Natural killer cell (primary cell): ENCODE measurements at regions not wholly inside any gene's neighbourhood (a gene's known extent, or its start where the extent isn't known, plus 50 kb on each side); places are given as distances from the start of the nearest gene placed in this dataset.
"Not testable (repeated sequence)": the region's sequence is repeated elsewhere in the genome, so short reads cannot be mapped to it uniquely, and the experiment has no call there.

Experiments used
- ATAC-seq, 3 donors: fragments of 150-1000 bp in 2 of 3; fragments of 200-7000 bp in 1 of 3; cut with Tn5 transposase; 1 replicate in 1 of 3; 2 replicates in 2 of 3; pipeline ENCODE4 v1.10.0; 2021; ENCODE audit warnings: mild to moderate bottlenecking in 2 of 3, moderate library complexity in 2 of 3
- DNase-seq, 2 donors: peaks; one replicate each; pipeline versions ENCODE4 v3.0.0 to v3.0.0-alpha.2; 2013 to 2021; ENCODE audit warnings: mixed read lengths in 1 of 2
- H3K27ac ChIP-seq: one replicate; pipeline ENCODE4 v1.5.1; 2013; ENCODE audit warnings: mild to moderate bottlenecking, low read length
- H3K27me3 ChIP-seq: one replicate; pipeline ENCODE4 v1.6.1; 2013; ENCODE audit warnings: low read length; ENCODE audit not compliant: control insufficient read depth, insufficient read depth
- H3K36me3 ChIP-seq: one replicate; pipeline ENCODE4 v1.6.1; 2013; ENCODE audit warnings: low read length; ENCODE audit not compliant: control insufficient read depth, insufficient read depth
- H3K4me1 ChIP-seq: one replicate; pipeline ENCODE4 v1.6.1; 2013; ENCODE audit warnings: low read length; ENCODE audit not compliant: control insufficient read depth, insufficient read depth
- H3K4me3 ChIP-seq: one replicate; pipeline ENCODE4 v1.5.1; 2013; ENCODE audit warnings: low read length
- H3K9me3 ChIP-seq: one replicate; pipeline ENCODE4 v1.6.1; 2013; ENCODE audit warnings: low read length; ENCODE audit not compliant: control insufficient read depth, insufficient read depth
- H3K27ac Mint-ChIP-seq, 2 donors: one replicate each; pipeline ENCODE4 v1.8.0; 2022; ENCODE audit warnings: mild to moderate bottlenecking in 2 of 2, mixed read lengths in 2 of 2, moderate library complexity in 1 of 2
- H3K27me3 Mint-ChIP-seq, 2 donors: one replicate each; pipeline ENCODE4 v1.8.0; 2022; ENCODE audit warnings: low read depth in 2 of 2, mixed read lengths in 2 of 2
- H3K36me3 Mint-ChIP-seq: one replicate; pipeline ENCODE4 v1.8.0; 2022; ENCODE audit warnings: mixed read lengths
- H3K4me1 Mint-ChIP-seq, 2 donors: one replicate each; pipeline ENCODE4 v1.8.0; 2022; ENCODE audit warnings: mixed read lengths in 2 of 2
- H3K4me3 Mint-ChIP-seq: one replicate; pipeline ENCODE4 v1.8.0; 2022; ENCODE audit warnings: mild to moderate bottlenecking, moderate library complexity, mixed read lengths
- H3K9me3 Mint-ChIP-seq, 2 donors: one replicate each; pipeline ENCODE4 v1.8.0; 2022; ENCODE audit warnings: mixed read lengths in 2 of 2
- WGBS: methylation state at CpG from one replicate; pipeline ENCODE4 v1.1.7; 2013; ENCODE audit warnings: missing lambda C conversion rate; ENCODE audit not compliant: insufficient coverage; 5-methylcytosine and 5-hydroxymethylcytosine counted together
- intact Hi-C: fragments of 100-400 bp; cut with micrococcal nuclease; formaldehyde crosslinking; loops from one replicate; pipeline ENCODE4 v1.14.2; 2022
- TF ChIP-seq, protein P1 (sequence below): fragments of 200-600 bp; IDR thresholded peaks from one replicate; pipeline ENCODE4 v1.8.0; 2022; ENCODE audit warnings: antibody characterized with exemption

DNA sequence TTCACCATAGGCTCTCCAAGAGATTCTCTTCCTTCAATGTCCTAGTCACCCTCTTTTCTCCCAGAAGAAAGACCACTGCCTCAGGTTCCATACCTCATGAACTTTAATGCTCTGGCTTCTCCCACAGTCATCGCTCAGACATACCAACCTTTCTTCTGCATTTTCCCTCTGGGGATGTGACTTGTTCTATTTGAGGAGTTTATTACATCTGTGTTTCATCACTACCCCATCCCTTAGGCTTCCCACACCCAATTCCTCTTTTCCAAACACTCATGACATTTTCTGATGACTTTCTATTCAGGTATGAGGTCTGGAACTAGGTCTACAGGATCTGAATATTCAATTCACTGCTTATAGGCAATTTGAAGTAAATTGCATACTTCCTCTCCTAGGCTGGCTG, 298.6 kb upstream of the MAP2 start:
- TF ChIP-seq, protein P1, sequence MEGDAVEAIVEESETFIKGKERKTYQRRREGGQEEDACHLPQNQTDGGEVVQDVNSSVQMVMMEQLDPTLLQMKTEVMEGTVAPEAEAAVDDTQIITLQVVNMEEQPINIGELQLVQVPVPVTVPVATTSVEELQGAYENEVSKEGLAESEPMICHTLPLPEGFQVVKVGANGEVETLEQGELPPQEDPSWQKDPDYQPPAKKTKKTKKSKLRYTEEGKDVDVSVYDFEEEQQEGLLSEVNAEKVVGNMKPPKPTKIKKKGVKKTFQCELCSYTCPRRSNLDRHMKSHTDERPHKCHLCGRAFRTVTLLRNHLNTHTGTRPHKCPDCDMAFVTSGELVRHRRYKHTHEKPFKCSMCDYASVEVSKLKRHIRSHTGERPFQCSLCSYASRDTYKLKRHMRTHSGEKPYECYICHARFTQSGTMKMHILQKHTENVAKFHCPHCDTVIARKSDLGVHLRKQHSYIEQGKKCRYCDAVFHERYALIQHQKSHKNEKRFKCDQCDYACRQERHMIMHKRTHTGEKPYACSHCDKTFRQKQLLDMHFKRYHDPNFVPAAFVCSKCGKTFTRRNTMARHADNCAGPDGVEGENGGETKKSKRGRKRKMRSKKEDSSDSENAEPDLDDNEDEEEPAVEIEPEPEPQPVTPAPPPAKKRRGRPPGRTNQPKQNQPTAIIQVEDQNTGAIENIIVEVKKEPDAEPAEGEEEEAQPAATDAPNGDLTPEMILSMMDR: no peak
- WGBS: 86% methylated on average over 1 of the region's 1 CpG

DNA sequence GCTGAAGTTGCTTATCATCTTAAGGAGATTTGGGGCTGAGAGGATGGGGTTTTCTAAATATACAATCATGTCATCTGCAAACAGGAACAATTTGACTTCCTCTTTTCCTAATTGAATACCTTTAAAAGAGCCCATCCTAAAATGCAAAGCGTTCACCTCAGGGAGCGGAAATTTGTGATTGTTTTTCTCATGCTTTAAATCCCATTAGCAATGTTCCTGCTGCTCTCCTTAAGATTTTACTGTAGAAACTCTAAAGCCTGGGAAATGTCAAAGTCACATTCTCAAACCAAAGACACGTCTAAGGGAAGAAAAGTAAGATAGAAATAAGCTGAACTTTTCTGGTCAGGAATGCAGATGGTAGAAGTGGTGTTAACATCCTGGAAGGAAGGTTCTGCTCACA, 285.8 kb upstream of the MAP2 start:
- H3K36me3 Mint-ChIP-seq: no peaks in the 10 kb centered on the region
- H3K4me1 ChIP-seq: no peaks in the 10 kb centered on the region
- no peak overlapping the region for H3K4me3 Mint-ChIP-seq
- no peak overlapping the region for H3K4me3 ChIP-seq
- no peaks in the 10 kb centered on the region for H3K27me3 Mint-ChIP-seq
- no peak for ATAC-seq
- TF ChIP-seq, protein P1: no peak
- H3K27ac ChIP-seq: no peak overlapping the region
- no peak for DNase-seq
- peaks cover 2 to 9% of the 10 kb centered on the region in 2 donors for H3K9me3 Mint-ChIP-seq
- 83% methylated on average over 3 of the region's 3 CpGs for WGBS
- H3K4me1 Mint-ChIP-seq: no peaks in the 10 kb centered on the region
- no peaks in the 10 kb centered on the region for H3K9me3 ChIP-seq
- no peaks in the 10 kb centered on the region for H3K36me3 ChIP-seq
- H3K27ac Mint-ChIP-seq: no peak overlapping the region
- intact Hi-C loops: no loop called here
- no peaks in the 10 kb centered on the region for H3K27me3 ChIP-seq

More for the DNA sequence above, 298.6 kb upstream of the MAP2 start:
- Histone ChIP-seq H3K27ac (no peak overlapping the region), H3K36me3 (no peaks in the 10 kb centered on the region), H3K9me3 (no peaks in the 10 kb centered on the region), H3K4me3 (no peak overlapping the region), H3K27me3 (no peaks in the 10 kb centered on the region), H3K4me1 (no peaks in the 10 kb centered on the region)
- Mint-ChIP-seq H3K4me1 (no peaks in the 10 kb centered on the region), H3K9me3 (peaks cover 8 to 14% of the 10 kb centered on the region in 2 donors), H3K4me3 (no peak overlapping the region), H3K27me3 (no peaks in the 10 kb centered on the region), H3K36me3 (no peaks in the 10 kb centered on the region), H3K27ac (no peak overlapping the region)
- DNase-seq (no peak), ATAC-seq (no peak)
- intact Hi-C loops: no loop called here

DNA sequence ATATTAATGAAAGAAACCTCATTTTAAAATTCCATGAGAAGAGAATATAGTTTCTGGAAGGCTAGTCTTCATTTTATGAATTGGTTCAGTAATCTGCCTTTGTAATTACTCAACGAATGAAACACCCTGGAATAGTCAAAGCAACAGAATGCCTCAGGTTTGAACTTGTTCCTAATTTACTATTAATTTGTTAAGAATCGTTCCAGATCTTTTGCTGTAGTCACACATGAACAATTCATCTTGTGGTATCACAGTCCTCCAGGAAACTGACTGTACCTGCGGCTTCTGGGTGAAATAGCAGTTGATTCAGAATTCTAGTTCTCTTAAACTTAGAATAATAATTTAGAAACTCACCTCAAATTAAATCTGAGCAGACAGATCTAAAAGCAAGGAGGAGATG, 282.7 kb upstream of the MAP2 start:
- intact Hi-C loops: no loop called here
- DNase-seq (no peak), ATAC-seq (no peak)
- Mint-ChIP-seq H3K27ac (no peak overlapping the region), H3K36me3 (no peaks in the 10 kb centered on the region), H3K9me3 (peaks cover 0 to 9% of the 10 kb centered on the region in 2 donors), H3K27me3 (no peaks in the 10 kb centered on the region), H3K4me1 (no peaks in the 10 kb centered on the region), H3K4me3 (no peak overlapping the region)
- no peaks in the 10 kb centered on the region for H3K4me1 ChIP-seq
- WGBS: 74% methylated on average over 3 of the region's 3 CpGs
- H3K36me3 ChIP-seq: no peaks in the 10 kb centered on the region
- H3K27me3 ChIP-seq: no peaks in the 10 kb centered on the region
- no peak overlapping the region for H3K27ac ChIP-seq
- TF ChIP-seq, protein P1: no peak
- no peak overlapping the region for H3K4me3 ChIP-seq
- H3K9me3 ChIP-seq: no peaks in the 10 kb centered on the region

DNA sequence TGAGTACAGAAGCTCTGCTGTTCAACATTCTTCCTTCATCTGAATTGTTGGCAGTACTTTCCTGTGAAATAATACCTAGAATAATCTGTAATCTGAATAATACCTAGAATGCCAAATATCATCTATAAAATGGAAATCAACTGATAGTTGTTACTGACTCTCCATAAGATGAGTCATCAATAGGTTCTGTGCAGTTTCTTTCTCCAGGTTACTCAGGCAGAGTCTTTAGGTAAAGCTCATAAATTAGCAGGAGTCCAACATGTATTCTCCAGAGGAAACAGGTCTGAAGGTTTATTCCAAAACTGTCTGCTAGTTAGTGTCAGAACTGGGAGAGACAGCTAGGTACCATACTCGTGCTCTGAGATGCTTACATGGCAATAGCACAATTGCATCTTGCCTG, 282.0 kb upstream of the MAP2 start:
- H3K9me3 Mint-ChIP-seq: peaks cover 0 to 9% of the 10 kb centered on the region in 2 donors

DNA sequence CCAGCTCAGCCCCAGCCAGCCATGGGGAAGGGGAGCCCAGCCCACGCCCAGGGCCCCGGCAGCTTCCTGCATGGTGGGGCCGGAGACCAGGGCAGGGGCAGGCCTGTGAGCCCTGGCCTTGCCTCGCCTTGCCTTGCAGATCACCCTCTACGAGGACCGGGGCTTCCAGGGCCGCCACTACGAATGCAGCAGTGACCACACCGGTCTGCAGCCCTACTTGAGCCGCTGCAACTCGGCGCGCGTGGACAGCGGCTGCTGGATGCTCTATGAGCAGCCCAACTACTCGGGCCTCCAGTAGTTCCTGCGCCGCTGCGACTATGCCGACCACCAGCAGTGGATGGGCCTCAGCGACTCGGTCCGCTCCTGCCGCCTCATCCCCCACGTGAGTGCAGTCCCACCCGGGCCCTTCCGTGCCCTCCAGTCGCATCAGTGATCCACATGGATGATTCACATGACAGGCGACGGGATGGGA, 278.6 kb upstream of the MAP2 start:
- intact Hi-C loops, H3K36me3 Mint-ChIP-seq, ATAC-seq: not testable (repeated sequence)

More for the DNA sequence above, 282.0 kb upstream of the MAP2 start:
- Histone ChIP-seq H3K4me3 (no peak overlapping the region), H3K4me1 (no peaks in the 10 kb centered on the region), H3K27ac (no peak overlapping the region), H3K9me3 (no peaks in the 10 kb centered on the region), H3K36me3 (no peaks in the 10 kb centered on the region), H3K27me3 (no peaks in the 10 kb centered on the region)
- intact Hi-C loops: no loop called here
- H3K27ac Mint-ChIP-seq: no peak overlapping the region
- no peaks in the 10 kb centered on the region for H3K36me3 Mint-ChIP-seq
- no peak for DNase-seq
- H3K27me3 Mint-ChIP-seq: no peaks in the 10 kb centered on the region
- no peak for ATAC-seq
- WGBS: 89% methylated on average over 1 of the region's 1 CpG
- no peaks in the 10 kb centered on the region for H3K4me1 Mint-ChIP-seq
- no peak overlapping the region for H3K4me3 Mint-ChIP-seq
- TF ChIP-seq, protein P1: no peak

More for the DNA sequence above, 278.6 kb upstream of the MAP2 start:
- H3K4me1 Mint-ChIP-seq, H3K9me3 ChIP-seq, H3K27ac ChIP-seq, H3K4me3 ChIP-seq, DNase-seq, H3K27ac Mint-ChIP-seq, H3K27me3 Mint-ChIP-seq, H3K36me3 ChIP-seq, H3K27me3 ChIP-seq, H3K4me1 ChIP-seq, H3K9me3 Mint-ChIP-seq, H3K4me3 Mint-ChIP-seq: not testable (repeated sequence)
- WGBS: 94% methylated on average over 30 of the region's 30 CpGs
